GM06990 (cell line): ENCODE measurements at regions not wholly inside any gene's neighbourhood (a gene's known extent, or its start where the extent isn't known, plus 50 kb on each side); places are given as distances from the start of the nearest gene placed in this dataset.

Experiments used
- DNase-seq: peaks from one replicate; pipeline ENCODE4 v3.0.0-alpha.2; 2011; ENCODE audit not compliant: insufficient read length; ENCODE audit errors: extremely low read depth
- H3K27me3 ChIP-seq: replicated peaks from 2 replicates; pipeline ENCODE4 v1.6.0; 2011; ENCODE audit warnings: low read length; ENCODE audit not compliant: control insufficient read depth, insufficient read depth
- H3K36me3 ChIP-seq: 2 replicates; pipeline ENCODE4 v1.5.1; 2011; ENCODE audit warnings: low read length; ENCODE audit not compliant: control insufficient read depth, insufficient read depth
- H3K4me3 ChIP-seq: replicated peaks from 2 replicates; pipeline ENCODE4 v1.5.1; 2011; ENCODE audit warnings: low read depth, mild to moderate bottlenecking, control low read depth, low read length
- TF ChIP-seq, protein P1 (sequence below): IDR thresholded peaks from 2 replicates; pipeline ENCODE4 v1.5.1; 2011; ENCODE audit warnings: low read length, control low read depth, mild to moderate bottlenecking, inconsistent platforms; ENCODE audit not compliant: insufficient read depth, poor library complexity, severe bottlenecking

GRCh38 chr5:23579566-23579965 lies 72.2 kb downstream of the PRDM9 start:
- TF ChIP-seq, protein P1, sequence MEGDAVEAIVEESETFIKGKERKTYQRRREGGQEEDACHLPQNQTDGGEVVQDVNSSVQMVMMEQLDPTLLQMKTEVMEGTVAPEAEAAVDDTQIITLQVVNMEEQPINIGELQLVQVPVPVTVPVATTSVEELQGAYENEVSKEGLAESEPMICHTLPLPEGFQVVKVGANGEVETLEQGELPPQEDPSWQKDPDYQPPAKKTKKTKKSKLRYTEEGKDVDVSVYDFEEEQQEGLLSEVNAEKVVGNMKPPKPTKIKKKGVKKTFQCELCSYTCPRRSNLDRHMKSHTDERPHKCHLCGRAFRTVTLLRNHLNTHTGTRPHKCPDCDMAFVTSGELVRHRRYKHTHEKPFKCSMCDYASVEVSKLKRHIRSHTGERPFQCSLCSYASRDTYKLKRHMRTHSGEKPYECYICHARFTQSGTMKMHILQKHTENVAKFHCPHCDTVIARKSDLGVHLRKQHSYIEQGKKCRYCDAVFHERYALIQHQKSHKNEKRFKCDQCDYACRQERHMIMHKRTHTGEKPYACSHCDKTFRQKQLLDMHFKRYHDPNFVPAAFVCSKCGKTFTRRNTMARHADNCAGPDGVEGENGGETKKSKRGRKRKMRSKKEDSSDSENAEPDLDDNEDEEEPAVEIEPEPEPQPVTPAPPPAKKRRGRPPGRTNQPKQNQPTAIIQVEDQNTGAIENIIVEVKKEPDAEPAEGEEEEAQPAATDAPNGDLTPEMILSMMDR: no peak
- H3K27me3 ChIP-seq: no peaks in the 10 kb centered on the region
- DNase-seq: no peak
- H3K36me3 ChIP-seq: no peaks in the 10 kb centered on the region
- no peak overlapping the region for H3K4me3 ChIP-seq

DNA sequence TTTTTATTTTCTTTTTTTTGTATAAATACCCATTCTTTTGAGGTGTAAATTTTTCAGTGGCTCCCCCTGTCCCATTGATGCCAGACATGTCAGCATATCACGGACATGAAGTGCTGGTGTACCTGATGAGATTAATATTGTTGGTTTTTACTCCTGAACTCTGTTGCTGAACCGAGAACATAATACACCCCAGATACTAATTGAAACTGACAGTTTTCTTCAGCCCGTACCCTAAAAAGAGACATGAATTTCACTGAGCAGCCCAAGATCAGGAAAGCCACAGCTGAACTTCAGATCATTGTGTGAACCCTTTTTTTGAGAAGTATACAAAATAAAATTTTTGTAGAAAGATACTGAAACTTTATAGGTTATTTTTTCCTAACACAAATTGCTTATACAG lies 75.7 kb downstream of the PRDM9 start:
- no peak for DNase-seq
- H3K4me3 ChIP-seq: no peak overlapping the region
- H3K27me3 ChIP-seq: no peaks in the 10 kb centered on the region
- TF ChIP-seq, protein P1: no peak
- H3K36me3 ChIP-seq: no peaks in the 10 kb centered on the region

DNA sequence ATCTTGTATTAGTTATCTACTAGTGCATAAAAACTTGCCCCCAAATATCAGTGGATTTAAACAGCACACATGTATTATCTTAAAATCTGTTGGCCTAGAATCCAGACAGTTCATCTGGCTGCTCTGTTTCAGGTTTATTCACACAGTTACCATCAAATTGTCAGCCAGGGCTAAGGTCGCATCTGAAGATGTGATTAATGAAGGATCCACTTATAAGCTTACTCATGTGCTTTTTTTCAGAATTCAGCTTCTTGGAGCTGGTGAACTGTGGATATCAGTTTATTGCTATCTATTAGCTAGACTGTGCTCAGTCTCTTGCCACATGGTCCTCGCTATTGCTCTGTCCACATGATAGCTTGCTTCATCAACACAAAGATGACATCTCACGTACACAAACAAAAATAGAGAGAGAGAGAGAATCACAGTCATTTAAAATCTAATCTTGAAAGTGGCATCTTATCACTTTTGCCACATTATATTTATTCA lies 81.5 kb downstream of the PRDM9 start:
- Histone ChIP-seq H3K36me3 (no peaks in the 10 kb centered on the region), H3K4me3 (no peak overlapping the region), H3K27me3 (no peaks in the 10 kb centered on the region)
- DNase-seq: no peak
- TF ChIP-seq, protein P1: no peak

DNA sequence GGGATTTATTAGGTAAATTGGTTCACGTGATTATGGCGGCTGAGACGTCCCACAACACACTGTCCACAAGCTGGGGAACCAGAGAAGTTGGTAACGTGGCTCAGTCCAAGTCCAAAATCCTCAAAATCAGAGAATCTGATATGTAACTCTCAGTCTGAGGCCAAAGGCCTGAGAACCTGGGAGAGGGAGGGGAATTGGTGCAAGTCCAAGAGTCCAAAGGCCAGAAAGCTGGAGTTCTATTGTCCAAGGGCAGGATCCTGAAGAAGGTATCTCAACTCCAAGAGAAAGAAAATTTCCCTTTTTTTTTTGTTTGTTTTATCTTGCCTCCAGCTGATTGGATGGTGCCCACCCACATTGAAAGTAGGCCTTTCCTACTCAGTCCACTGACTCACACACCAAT lies 83.8 kb downstream of the PRDM9 start:
- DNase-seq: no peak
- H3K4me3 ChIP-seq: no peak overlapping the region
- no peaks in the 10 kb centered on the region for H3K36me3 ChIP-seq
- no peaks in the 10 kb centered on the region for H3K27me3 ChIP-seq
- TF ChIP-seq, protein P1: no peak

GRCh38 chr5:23606927-23607326 lies 99.5 kb downstream of the PRDM9 start:
- TF ChIP-seq, protein P1: no peak

DNA sequence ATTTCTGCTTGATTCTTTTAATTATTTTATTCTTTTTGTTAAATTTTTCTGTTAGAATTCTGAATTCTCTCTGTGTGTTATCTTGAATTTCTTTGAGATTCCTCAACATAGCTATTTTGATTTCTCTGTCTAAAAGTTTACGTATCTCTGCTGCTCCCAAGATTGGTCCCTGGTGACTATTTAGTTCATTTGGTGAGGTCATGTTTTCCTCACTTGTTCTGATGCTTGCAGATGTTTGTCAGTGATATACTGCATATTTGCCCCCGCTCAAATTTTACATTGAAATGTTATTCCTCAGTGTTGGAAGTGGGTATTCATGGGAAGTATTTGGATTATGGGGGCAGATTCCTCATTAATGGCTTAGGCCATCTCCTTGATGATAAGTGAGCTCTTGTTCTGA lies 105.3 kb downstream of the PRDM9 start:
- TF ChIP-seq, protein P1: no peak
- DNase-seq: no peak
- Histone ChIP-seq H3K36me3 (no peaks in the 10 kb centered on the region), H3K4me3 (no peak overlapping the region), H3K27me3 (no peaks in the 10 kb centered on the region)

More at GRCh38 chr5:23606927-23607326, 99.5 kb downstream of the PRDM9 start:
- no peak for DNase-seq
- Histone ChIP-seq H3K27me3 (no peaks in the 10 kb centered on the region), H3K4me3 (no peak overlapping the region), H3K36me3 (no peaks in the 10 kb centered on the region)
